ENCODE measurements at regions not wholly inside any gene's neighbourhood (a gene's known extent, or its start where the extent isn't known, plus 50 kb on each side); places are given as distances from the start of the nearest gene placed in this dataset.

- TF ChIP-seq, protein P1, sequence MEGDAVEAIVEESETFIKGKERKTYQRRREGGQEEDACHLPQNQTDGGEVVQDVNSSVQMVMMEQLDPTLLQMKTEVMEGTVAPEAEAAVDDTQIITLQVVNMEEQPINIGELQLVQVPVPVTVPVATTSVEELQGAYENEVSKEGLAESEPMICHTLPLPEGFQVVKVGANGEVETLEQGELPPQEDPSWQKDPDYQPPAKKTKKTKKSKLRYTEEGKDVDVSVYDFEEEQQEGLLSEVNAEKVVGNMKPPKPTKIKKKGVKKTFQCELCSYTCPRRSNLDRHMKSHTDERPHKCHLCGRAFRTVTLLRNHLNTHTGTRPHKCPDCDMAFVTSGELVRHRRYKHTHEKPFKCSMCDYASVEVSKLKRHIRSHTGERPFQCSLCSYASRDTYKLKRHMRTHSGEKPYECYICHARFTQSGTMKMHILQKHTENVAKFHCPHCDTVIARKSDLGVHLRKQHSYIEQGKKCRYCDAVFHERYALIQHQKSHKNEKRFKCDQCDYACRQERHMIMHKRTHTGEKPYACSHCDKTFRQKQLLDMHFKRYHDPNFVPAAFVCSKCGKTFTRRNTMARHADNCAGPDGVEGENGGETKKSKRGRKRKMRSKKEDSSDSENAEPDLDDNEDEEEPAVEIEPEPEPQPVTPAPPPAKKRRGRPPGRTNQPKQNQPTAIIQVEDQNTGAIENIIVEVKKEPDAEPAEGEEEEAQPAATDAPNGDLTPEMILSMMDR (IDR thresholded peaks at IDR 0.05): no peak
- TF ChIP-seq EP300 (IDR thresholded peaks at IDR 0.05): no peak
- TF ChIP-seq POLR2AphosphoS5 (IDR thresholded peaks at IDR 0.05): no peak
- TF ChIP-seq POLR2A (IDR thresholded peaks at IDR 0.05): no peak
Measured at GRCh38 chr14:100988011-100988410, 84.5 kb upstream of the RTL1 start.
